Prostate gland (tissue), 2 donors: ENCODE measurements at regions not wholly inside any gene's neighbourhood (a gene's known extent, or its start where the extent isn't known, plus 50 kb on each side); places are given as distances from the start of the nearest gene placed in this dataset.

Source experiments
- POLR2A ChIP-seq: fragments of 450-650 bp; IDR thresholded peaks from one replicate; pipeline ENCODE4 v1.6.1; 2016; ENCODE audit warnings: antibody characterized with exemption, mild to moderate bottlenecking
- POLR2AphosphoS5 ChIP-seq: sonication (generic); formaldehyde crosslinking; IDR thresholded peaks from one replicate; pipeline ENCODE4 v1.6.1; 2017; ENCODE audit warnings: antibody characterized with exemption
- TF ChIP-seq, protein P1 (sequence below), 4 experiments: fragments of 200-600 bp in 2 of 4; fragments of 450-650 bp in 2 of 4; sonication (generic) in 2 of 4; IDR thresholded peaks; 1 replicate in 3 of 4; 2 replicates in 1 of 4; pipeline ENCODE4 v1.5.1; 2016 to 2019; ENCODE audit warnings: antibody characterized with exemption in 4 of 4, mild to moderate bottlenecking in 2 of 4, moderate library complexity in 2 of 4

DNA sequence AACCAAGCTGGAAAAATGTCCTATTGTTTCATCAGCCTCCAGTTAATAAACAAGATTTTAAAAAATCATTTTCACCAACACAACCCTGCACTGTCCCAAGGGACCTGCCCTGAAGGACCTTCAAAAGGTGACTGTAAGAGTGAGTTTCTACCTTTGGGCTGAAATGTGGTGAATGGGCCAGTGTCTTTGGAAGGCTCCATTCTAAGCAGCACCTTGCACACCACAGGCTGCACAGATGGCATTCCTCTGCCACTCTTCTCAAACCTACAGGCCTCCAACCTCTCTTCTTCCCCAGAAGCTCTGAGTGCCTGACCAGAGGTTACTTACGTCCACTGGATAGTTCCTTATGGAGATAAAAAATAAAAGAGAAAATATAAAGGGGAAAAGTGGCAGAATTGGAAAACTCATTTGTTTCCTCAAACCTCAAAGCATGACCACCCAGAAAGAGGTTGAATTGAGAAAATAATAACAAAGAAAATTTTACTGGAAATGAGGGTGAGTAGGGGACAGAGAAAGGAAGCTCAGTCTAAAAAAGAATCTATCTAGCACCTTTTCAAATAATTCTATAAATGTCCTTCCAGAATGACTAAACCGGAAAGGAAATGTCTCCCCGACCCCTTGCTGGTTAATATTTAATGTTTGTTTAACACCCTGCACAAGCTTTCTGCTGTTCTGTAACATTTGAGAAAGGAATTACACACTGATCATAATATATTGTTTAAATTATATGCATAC lies 175.7 kb downstream of the METTL4 start:
- TF ChIP-seq, protein P1, sequence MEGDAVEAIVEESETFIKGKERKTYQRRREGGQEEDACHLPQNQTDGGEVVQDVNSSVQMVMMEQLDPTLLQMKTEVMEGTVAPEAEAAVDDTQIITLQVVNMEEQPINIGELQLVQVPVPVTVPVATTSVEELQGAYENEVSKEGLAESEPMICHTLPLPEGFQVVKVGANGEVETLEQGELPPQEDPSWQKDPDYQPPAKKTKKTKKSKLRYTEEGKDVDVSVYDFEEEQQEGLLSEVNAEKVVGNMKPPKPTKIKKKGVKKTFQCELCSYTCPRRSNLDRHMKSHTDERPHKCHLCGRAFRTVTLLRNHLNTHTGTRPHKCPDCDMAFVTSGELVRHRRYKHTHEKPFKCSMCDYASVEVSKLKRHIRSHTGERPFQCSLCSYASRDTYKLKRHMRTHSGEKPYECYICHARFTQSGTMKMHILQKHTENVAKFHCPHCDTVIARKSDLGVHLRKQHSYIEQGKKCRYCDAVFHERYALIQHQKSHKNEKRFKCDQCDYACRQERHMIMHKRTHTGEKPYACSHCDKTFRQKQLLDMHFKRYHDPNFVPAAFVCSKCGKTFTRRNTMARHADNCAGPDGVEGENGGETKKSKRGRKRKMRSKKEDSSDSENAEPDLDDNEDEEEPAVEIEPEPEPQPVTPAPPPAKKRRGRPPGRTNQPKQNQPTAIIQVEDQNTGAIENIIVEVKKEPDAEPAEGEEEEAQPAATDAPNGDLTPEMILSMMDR (IDR thresholded peaks at IDR 0.05) = no peak
- TF ChIP-seq POLR2AphosphoS5 = no peak
- TF ChIP-seq POLR2A = no peak
